ENCODE measurements at regions not wholly inside any gene's neighbourhood (a gene's known extent, or its start where the extent isn't known, plus 50 kb on each side); places are given as distances from the start of the nearest gene placed in this dataset.

DNA sequence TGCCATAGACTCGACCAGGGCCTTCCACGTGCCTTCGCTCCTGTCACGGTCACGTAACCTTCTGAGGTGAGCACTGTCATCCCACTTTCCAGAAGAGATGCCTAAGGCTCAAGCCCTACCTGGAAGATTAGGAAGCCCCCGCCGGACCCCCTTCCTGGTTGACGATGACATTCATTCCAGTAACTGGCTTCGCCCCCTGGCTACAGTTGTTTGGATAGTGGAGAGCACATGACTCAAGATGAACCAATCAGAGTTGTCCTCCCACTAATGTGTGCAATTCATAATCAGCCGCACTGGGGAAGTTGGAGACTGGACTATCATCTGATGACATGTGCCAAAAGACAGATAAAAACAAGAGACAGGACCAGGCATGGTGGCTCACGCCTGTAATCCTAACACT, 104.0 kb upstream of the GJB5 start:
- TF ChIP-seq, protein P1, sequence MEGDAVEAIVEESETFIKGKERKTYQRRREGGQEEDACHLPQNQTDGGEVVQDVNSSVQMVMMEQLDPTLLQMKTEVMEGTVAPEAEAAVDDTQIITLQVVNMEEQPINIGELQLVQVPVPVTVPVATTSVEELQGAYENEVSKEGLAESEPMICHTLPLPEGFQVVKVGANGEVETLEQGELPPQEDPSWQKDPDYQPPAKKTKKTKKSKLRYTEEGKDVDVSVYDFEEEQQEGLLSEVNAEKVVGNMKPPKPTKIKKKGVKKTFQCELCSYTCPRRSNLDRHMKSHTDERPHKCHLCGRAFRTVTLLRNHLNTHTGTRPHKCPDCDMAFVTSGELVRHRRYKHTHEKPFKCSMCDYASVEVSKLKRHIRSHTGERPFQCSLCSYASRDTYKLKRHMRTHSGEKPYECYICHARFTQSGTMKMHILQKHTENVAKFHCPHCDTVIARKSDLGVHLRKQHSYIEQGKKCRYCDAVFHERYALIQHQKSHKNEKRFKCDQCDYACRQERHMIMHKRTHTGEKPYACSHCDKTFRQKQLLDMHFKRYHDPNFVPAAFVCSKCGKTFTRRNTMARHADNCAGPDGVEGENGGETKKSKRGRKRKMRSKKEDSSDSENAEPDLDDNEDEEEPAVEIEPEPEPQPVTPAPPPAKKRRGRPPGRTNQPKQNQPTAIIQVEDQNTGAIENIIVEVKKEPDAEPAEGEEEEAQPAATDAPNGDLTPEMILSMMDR (optimal IDR thresholded peaks at IDR 0.05 in 1 of 3, IDR thresholded peaks at IDR 0.05 in 1 of 3, conservative IDR thresholded peaks at IDR 0.05 in 1 of 3; ENCODE audit: extremely low read depth in 1 of 3, insufficient read depth in 2 of 3, low read length in 3 of 3), result no peak
- no peak for TF ChIP-seq EZH2 (IDR thresholded peaks at IDR 0.05; ENCODE audit: low read length)
